GM12878 (cell line): ENCODE measurements at regions not wholly inside any gene's neighbourhood (a gene's known extent, or its start where the extent isn't known, plus 50 kb on each side); places are given as distances from the start of the nearest gene placed in this dataset.

Experiments
- ATAC-seq: fragments of 200-7000 bp; cut with Tn5 transposase; 3 replicates; pipeline ENCODE4 v1.9.1; 2020; ENCODE audit warnings: mild to moderate bottlenecking, moderate library complexity
- BruUV-seq: library from RNA; stranded (reverse); fragments of 400-500 nt; replicated peaks from 2 replicates; lab custom pipeline; 2021; lab: Mats Ljungman, UMichigan
- CTCF ChIA-PET: fragments of 300-600 bp; sonication (Branson Sonifier 250); formaldehyde crosslinking; extraction: SDS; loops from one replicate; lab custom pipeline; 2021; ENCODE audit warnings: inconsistent platforms; lab: Yijun Ruan, JAX
- POLR2A ChIA-PET: fragments of 350-600 bp; formaldehyde crosslinking; extraction: SDS; loops from one replicate; lab custom pipeline; 2021; ENCODE audit warnings: inconsistent platforms; lab: Charles Lee
- RAD21 ChIA-PET: fragments of 300-600 bp; sonication (Branson Sonifier 250); formaldehyde crosslinking; loops from one replicate; lab custom pipeline; 2023; ENCODE audit warnings: antibody characterized with exemption; ENCODE audit not compliant: unreplicated experiment; lab: Charles Lee
- SMC1A ChIA-PET: fragments of 300-600 bp; sonication (Branson Sonifier 250); formaldehyde crosslinking; loops from one replicate; lab custom pipeline; 2023; ENCODE audit not compliant: unreplicated experiment, uncharacterized antibody; lab: Charles Lee
- DNase-seq: peaks from one replicate; pipeline ENCODE4 v3.0.0-alpha.2; 2011; ENCODE audit warnings: low read depth, low spot score
- FAIRE-seq: peaks from 3 replicates; lab custom pipeline; 2011; peaks lifted over from hg19 to GRCh38; lab: Jason Lieb, UNC
- H2AFZ ChIP-seq: 2 replicates; pipeline ENCODE4 v1.6.0; 2011; ENCODE audit warnings: low read depth, low read length, control low read depth; ENCODE audit not compliant: control insufficient read depth
- H3K27ac ChIP-seq: 2 replicates; pipeline ENCODE4 v1.5.1; 2011; ENCODE audit warnings: control low read depth; ENCODE audit not compliant: control insufficient read depth, insufficient read depth
- H3K27me3 ChIP-seq, 2 experiments: replicated peaks in 1 of 2; 2 replicates each; pipeline versions ENCODE4 v1.6.0 to v1.6.1; 2011; ENCODE audit warnings: low read length in 1 of 2; ENCODE audit not compliant: control insufficient read depth in 2 of 2, insufficient read depth in 2 of 2
- H3K36me3 ChIP-seq, 2 experiments: 2 replicates each; pipeline ENCODE4 v1.5.1; 2011; ENCODE audit warnings: low read length in 1 of 2; ENCODE audit not compliant: control insufficient read depth in 2 of 2, insufficient read depth in 2 of 2
- H3K4me1 ChIP-seq: 2 replicates; pipeline ENCODE4 v1.6.1; 2011; ENCODE audit warnings: mild to moderate bottlenecking, low read length, moderate library complexity, mixed read lengths; ENCODE audit not compliant: control insufficient read depth, insufficient read depth
- H3K4me2 ChIP-seq: 2 replicates; pipeline ENCODE4 v1.6.0; 2011; ENCODE audit warnings: control low read depth; ENCODE audit not compliant: control insufficient read depth, insufficient read depth
- H3K4me3 ChIP-seq: fragments of 200-600 bp; sonication (generic); 2 replicates; pipeline ENCODE4 v1.5.1; 2016
- H3K79me2 ChIP-seq: 2 replicates; pipeline ENCODE4 v1.6.0; 2011; ENCODE audit warnings: low read length; ENCODE audit not compliant: control insufficient read depth, insufficient read depth
- H3K9ac ChIP-seq: 2 replicates; pipeline ENCODE4 v1.8.0; 2011; ENCODE audit warnings: low read length, control low read depth, mixed read lengths; ENCODE audit not compliant: control insufficient read depth, insufficient read depth
- H3K9me3 ChIP-seq: replicated peaks from 3 replicates; pipeline ENCODE4 v1.5.1; 2011; ENCODE audit warnings: mild to moderate bottlenecking, low read length; ENCODE audit not compliant: control insufficient read depth, insufficient read depth
- H4K20me1 ChIP-seq: 2 replicates; pipeline ENCODE4 v1.6.0; 2011; ENCODE audit not compliant: control insufficient read depth, insufficient read depth
- ATF7 ChIP-seq: fragments of 450-650 bp; IDR thresholded peaks from 2 replicates; pipeline ENCODE4 v1.6.1; 2016; ENCODE audit warnings: low read depth, mild to moderate bottlenecking
- BMI1 ChIP-seq: fragments of 450-650 bp; IDR thresholded peaks from 2 replicates; pipeline ENCODE4 v1.6.1; 2016; ENCODE audit warnings: mild to moderate bottlenecking, moderate library complexity, borderline replicate concordance
- GATAD2B ChIP-seq: fragments of 450-650 bp; conservative IDR thresholded peaks from 2 replicates; pipeline ENCODE4 v1.6.1; 2017; ENCODE audit warnings: low read depth, mild to moderate bottlenecking, moderate library complexity
- IKZF1 ChIP-seq: fragments of 450-650 bp; conservative IDR thresholded peaks from 2 replicates; pipeline ENCODE4 v1.6.1; 2017; ENCODE audit warnings: antibody characterized with exemption, mild to moderate bottlenecking
- MEF2A ChIP-seq: IDR thresholded peaks from 2 replicates; pipeline ENCODE4 v1.6.1; 2011; ENCODE audit warnings: low read depth, mild to moderate bottlenecking, low read length, moderate library complexity; ENCODE audit not compliant: insufficient read depth
- MTA2 ChIP-seq: fragments of 450-650 bp; IDR thresholded peaks from 2 replicates; pipeline ENCODE4 v1.6.1; 2016; ENCODE audit warnings: low read depth, mild to moderate bottlenecking, moderate library complexity
- PBX3 ChIP-seq: IDR thresholded peaks from 2 replicates; pipeline ENCODE4 v1.6.1; 2011; ENCODE audit warnings: mild to moderate bottlenecking, low read depth, low read length, moderate library complexity; ENCODE audit not compliant: insufficient replicate concordance
- POLR2A ChIP-seq: IDR thresholded peaks from 2 replicates; pipeline ENCODE4 v1.6.1; 2011; ENCODE audit warnings: low read depth, mild to moderate bottlenecking, low read length
- POLR2AphosphoS5 ChIP-seq: IDR thresholded peaks from 2 replicates; pipeline ENCODE4 v1.6.1; 2011; ENCODE audit warnings: mild to moderate bottlenecking, low read length, inconsistent platforms
- SIX5 ChIP-seq: IDR thresholded peaks from 2 replicates; pipeline ENCODE4 v1.6.1; 2011; ENCODE audit warnings: mild to moderate bottlenecking, low read depth, low read length, moderate library complexity; ENCODE audit not compliant: severe bottlenecking
- SKIL ChIP-seq: fragments of 450-650 bp; IDR thresholded peaks from 2 replicates; pipeline ENCODE4 v1.6.1; 2017; ENCODE audit warnings: mild to moderate bottlenecking, low read depth, inconsistent platforms; ENCODE audit not compliant: poor library complexity, severe bottlenecking
- SREBF2 ChIP-seq: IDR thresholded peaks from 2 replicates; pipeline ENCODE4 v1.6.1; 2012; ENCODE audit warnings: mild to moderate bottlenecking, low read length
- ZNF24 ChIP-seq: fragments of 450-650 bp; IDR thresholded peaks from 2 replicates; pipeline ENCODE4 v1.6.1; 2017; ENCODE audit warnings: antibody characterized with exemption, mild to moderate bottlenecking
- WGBS: methylation state at CpG from one replicate; pipeline ENCODE4 v1.1.6; 2016; ENCODE audit warnings: low lambda C conversion rate; ENCODE audit not compliant: insufficient replicate concordance, insufficient coverage; ENCODE audit errors: missing lambda C conversion rate; 5-methylcytosine and 5-hydroxymethylcytosine counted together
- in situ Hi-C: fragments of 300-500 bp; cut with MboI; formaldehyde crosslinking; loops from 9 replicates; pipeline ENCODE4 v1.14.3; 2018; ENCODE audit warnings: mixed read lengths
- intact Hi-C: fragments of 100-400 bp; cut with micrococcal nuclease; formaldehyde crosslinking; loops from one replicate; pipeline ENCODE4 v1.14.2; 2022; ENCODE audit not compliant: unreplicated experiment

GRCh38 chr1:187893471-187893870, 1064.7 kb downstream of the PLA2G4A start:
- POLR2A ChIA-PET: no interaction called here
- intact Hi-C loops: no loop called here
- Histone ChIP-seq H3K4me1 (no peaks in the 10 kb centered on the region), H3K4me2 (no peak overlapping the region), H3K27ac (no peak overlapping the region), H3K9ac (no peak overlapping the region), H3K9me3 (no peaks in the 10 kb centered on the region)
- 14% methylated on average over 2 of the region's 2 CpGs for WGBS
- no TSS peak for BruUV-seq
- ATAC-seq: no peak
- TF ChIP-seq ATF7 (no peak), SREBF2 (no peak), MEF2A (no peak), MTA2 (no peak), SIX5 (no peak)
- TF ChIP-seq, all 136 proteins: peak for 0
- FAIRE-seq: no peak
- CTCF ChIA-PET: no interaction called here
- H3K27me3 ChIP-seq: no peaks in the 10 kb centered on the region
- H4K20me1 ChIP-seq: no peaks in the 10 kb centered on the region
- H3K79me2 ChIP-seq: no peaks in the 10 kb centered on the region
- no peak overlapping the region for H2AFZ ChIP-seq
- H3K4me3 ChIP-seq: no peak overlapping the region
- SMC1A ChIA-PET: no interaction called here
- in situ Hi-C loops: no loop called here
- RAD21 ChIA-PET: no interaction called here
- H3K36me3 ChIP-seq: no peaks in the 10 kb centered on the region
- no peak for DNase-seq

- no peak overlapping the region for H3K27ac ChIP-seq
- H3K4me3 ChIP-seq: no peak overlapping the region
- intact Hi-C loops (no loop called here), in situ Hi-C loops (no loop called here)
- no peaks in the 10 kb centered on the region for H3K9me3 ChIP-seq
- BruUV-seq: no TSS peak
- no peak overlapping the region for H3K4me2 ChIP-seq
- H2AFZ ChIP-seq: no peak overlapping the region
- H3K4me1 ChIP-seq: no peaks in the 10 kb centered on the region
- ChIA-PET SMC1A (no interaction called here), RAD21 (no interaction called here), CTCF (no interaction called here), POLR2A (no interaction called here)
- ATAC-seq (peak; percentile 20; the same call in 1 of the 3 replicates), FAIRE-seq (no peak), DNase-seq (no peak)
- no peaks in the 10 kb centered on the region for H3K79me2 ChIP-seq
- no peaks in the 10 kb centered on the region for H4K20me1 ChIP-seq
- TF ChIP-seq IKZF1: no peak
- no peak for TF ChIP-seq BMI1
- no peak for TF ChIP-seq ZNF24
- no peak for TF ChIP-seq POLR2AphosphoS5
- no peak for TF ChIP-seq GATAD2B
- no peak for TF ChIP-seq PBX3
- TF ChIP-seq POLR2A: no peak
- no peak for TF ChIP-seq SKIL
- H3K9ac ChIP-seq: no peak overlapping the region
- H3K27me3 ChIP-seq: no peaks in the 10 kb centered on the region
- 25% methylated on average over 3 of the region's 3 CpGs for WGBS
- H3K36me3 ChIP-seq: no peaks in the 10 kb centered on the region
Measured at GRCh38 chr1:187894349-187894748, 1065.6 kb downstream of the PLA2G4A start.
